ENCODE measurements at regions not wholly inside any gene's neighbourhood (a gene's known extent, or its start where the extent isn't known, plus 50 kb on each side); places are given as distances from the start of the nearest gene placed in this dataset.

GRCh38 chr2:2861666-2862240 lies 515.9 kb downstream of the EIPR1 start:
- H3K14ac ChIP-seq (replicated peaks; ENCODE audit: low read depth, low read length), result no peak overlapping the region
- H2BK120ac ChIP-seq (ENCODE audit: low read depth, low read length), result no peak overlapping the region
- H3K27ac ChIP-seq (ENCODE audit: insufficient read depth, low read length), result no peak overlapping the region
- no peak overlapping the region for H4K8ac ChIP-seq (ENCODE audit: low read depth in 2 of 2, low read length in 2 of 2)
- ChIA-PET CTCF (no interaction called here), POLR2A (ENCODE audit: unreplicated experiment) (no interaction called here)
- H2AK9ac ChIP-seq (replicated peaks; ENCODE audit: low read depth, low read length, poor library complexity), result no peak overlapping the region
- no peak overlapping the region for H3K4ac ChIP-seq (ENCODE audit: low read depth, low read length)
- 58% methylated on average over 9 of the region's 19 CpGs; no CpG with 5 or more reads in 1 of the 2 experiments for WGBS, 2 experiments (ENCODE audit: extremely low coverage in 2 of 2, insufficient read length in 1 of 2)
- no peak overlapping the region for H3K4me3 ChIP-seq (ENCODE audit: insufficient read depth, low read depth, low read length)
- dilution Hi-C loops (cut with HindIII; ENCODE audit: low sequenced_read_pairs, unreplicated experiment), result no loop called here
- no peak overlapping the region for H3K56ac ChIP-seq (ENCODE audit: extremely low read depth, insufficient read depth, low read length)
- no peak overlapping the region for H2AFZ ChIP-seq (replicated peaks; ENCODE audit: low read length, poor library complexity)
- H3K23ac ChIP-seq (ENCODE audit: low read depth, low read length), result no peak overlapping the region
- no TSS peak for BruUV-seq (replicated peaks)
- in situ Hi-C loops (cut with MboI; ENCODE audit: low sequenced_read_pairs), result no loop called here
- no peak overlapping the region for H2BK15ac ChIP-seq (ENCODE audit: low read depth, low read length)
- no peaks in the 10 kb centered on the region for H3K79me1 ChIP-seq (ENCODE audit: low read depth in 1 of 2, low read length in 2 of 2)
- no peak overlapping the region for H3K4me2 ChIP-seq (ENCODE audit: low read depth, low read length)
- no peaks in the 10 kb centered on the region for H3K4me1 ChIP-seq (ENCODE audit: control insufficient read depth, insufficient read depth, low read length)
- DNase-seq (no peak), ATAC-seq (ENCODE audit: low read depth) (no peak)
- H4K91ac ChIP-seq (ENCODE audit: insufficient read depth, low read depth, low read length), result no peak overlapping the region
- intact Hi-C loops (cut with micrococcal nuclease), result no loop called here
- H2BK20ac ChIP-seq (ENCODE audit: low read depth, low read length), result no peak overlapping the region
- H3K27me3 ChIP-seq (ENCODE audit: control insufficient read depth, insufficient read depth, low read length), result no peaks in the 10 kb centered on the region
- H3K9ac ChIP-seq (ENCODE audit: low read depth, low read length), result no peak overlapping the region
- peaks cover 43% of the 10 kb centered on the region for H3K9me3 ChIP-seq (ENCODE audit: control insufficient read depth, insufficient read depth, low read length)
- no peaks in the 10 kb centered on the region for H3K9me1 ChIP-seq (ENCODE audit: insufficient read depth, low read length)
- H4K5ac ChIP-seq (ENCODE audit: low read depth, low read length), result no peak overlapping the region
- H2AK5ac ChIP-seq (ENCODE audit: low read depth, low read length), result no peak overlapping the region
- H3K36me3 ChIP-seq (ENCODE audit: control insufficient read depth, insufficient read depth, low read length), result no peaks in the 10 kb centered on the region
- H4K20me1 ChIP-seq (ENCODE audit: insufficient read depth, low read length), result no peaks in the 10 kb centered on the region
- H2BK5ac ChIP-seq (ENCODE audit: low read depth, low read length, poor library complexity, severe bottlenecking), result no peak overlapping the region
- H3K18ac ChIP-seq (ENCODE audit: low read depth, low read length), result no peak overlapping the region
- TF ChIP-seq CTCF (conservative IDR thresholded peaks at IDR 0.05; ENCODE audit: low read depth, low read length) (no peak), RCOR1 (IDR thresholded peaks at IDR 0.05; ENCODE audit: insufficient replicate concordance, low read length) (no peak)
